A549 (cell line): ENCODE measurements at regions not wholly inside any gene's neighbourhood (a gene's known extent, or its start where the extent isn't known, plus 50 kb on each side); places are given as distances from the start of the nearest gene placed in this dataset.

ENCODE experiments used
- ATAC-seq, 2 experiments: fragments of 200-7000 bp in 1 of 2; fragments of >200 bp in 1 of 2; cut with Nextera tagmentation in 1 of 2; cut with Tn5 transposase in 1 of 2; 3 replicates each; pipeline versions ENCODE4 v1.8.0 to v1.9.1; 2018 to 2020; ENCODE audit warnings: mild to moderate bottlenecking in 1 of 2, moderate library complexity in 1 of 2
- CTCF ChIA-PET: fragments of 300-600 bp; sonication (Branson Sonifier 250); formaldehyde crosslinking; extraction: SDS; loops from one replicate; lab custom pipeline; 2021; ENCODE audit warnings: antibody characterized with exemption, inconsistent platforms; lab: Yijun Ruan, JAX
- POLR2A ChIA-PET: fragments of 350-600 bp; formaldehyde crosslinking; extraction: SDS; loops from one replicate; lab custom pipeline; 2021; ENCODE audit warnings: antibody characterized with exemption, inconsistent platforms; lab: Yijun Ruan, JAX
- DNase-seq, 2 experiments: peaks; one replicate each; pipeline versions ENCODE4 v3.0.0 to v3.0.0-alpha.2; 2011 to 2016; ENCODE audit warnings: low read depth in 1 of 2, low spot score in 1 of 2
- FAIRE-seq: peaks from 2 replicates; lab custom pipeline; 2011; peaks lifted over from hg19 to GRCh38; lab: Jason Lieb, UNC
- H3K27ac ChIP-seq, 2 experiments: fragments of >200 bp; sonication (Bioruptor Twin); formaldehyde crosslinking; 3 replicates each; pipeline ENCODE4 v1.5.1; 2016 to 2017
- H3K4me1 ChIP-seq: fragments of >200 bp; sonication (Bioruptor Twin); formaldehyde crosslinking; 3 replicates; pipeline ENCODE4 v1.6.1; 2016
- H3K4me2 ChIP-seq: fragments of >200 bp; sonication (Bioruptor Twin); formaldehyde crosslinking; 3 replicates; pipeline ENCODE4 v1.6.1; 2016
- H3K4me3 ChIP-seq: fragments of >200 bp; sonication (Bioruptor Twin); formaldehyde crosslinking; 3 replicates; pipeline ENCODE4 v1.5.1; 2016
- H3K9me3 ChIP-seq: fragments of >200 bp; sonication (Bioruptor Twin); formaldehyde crosslinking; 3 replicates; pipeline ENCODE4 v1.6.1; 2016
- CTCF ChIP-seq: fragments of >200 bp; sonication (Bioruptor Twin); formaldehyde crosslinking; IDR thresholded peaks from 3 replicates; pipeline ENCODE4 v1.5.1; 2016
- EHF ChIP-seq: fragments of 250-450 bp; sonication (Bioruptor Pico); IDR thresholded peaks from 2 replicates; pipeline ENCODE4 v1.5.0; 2020; ENCODE audit warnings: mild to moderate bottlenecking
- EHMT2 ChIP-seq: fragments of 200-600 bp; sonication (generic); IDR thresholded peaks from 2 replicates; pipeline ENCODE4 v1.6.1; 2016; ENCODE audit warnings: antibody characterized with exemption, low read depth, mild to moderate bottlenecking, moderate library complexity
- ELK1 ChIP-seq: fragments of 150-350 bp; IDR thresholded peaks from 2 replicates; pipeline ENCODE4 v1.6.1; 2014; ENCODE audit warnings: low read depth, mild to moderate bottlenecking, low read length
- FOSB ChIP-seq: fragments of 250-450 bp; sonication (Bioruptor Pico); IDR thresholded peaks from 2 replicates; pipeline ENCODE4 v1.5.0; 2020; ENCODE audit warnings: mild to moderate bottlenecking, moderate library complexity
- HES2 ChIP-seq: fragments of >200 bp; sonication (Bioruptor Twin); formaldehyde crosslinking; IDR thresholded peaks from 2 replicates; pipeline ENCODE4 v1.6.1; 2016
- HEYL ChIP-seq: fragments of 250-450 bp; sonication (Bioruptor Pico); IDR thresholded peaks from 2 replicates; pipeline ENCODE4 v1.8.0; 2021; ENCODE audit warnings: mild to moderate bottlenecking, moderate library complexity
- HOXB5 ChIP-seq: fragments of 250-450 bp; sonication (Bioruptor Pico); IDR thresholded peaks from 2 replicates; pipeline ENCODE4 v1.5.0; 2020; ENCODE audit warnings: mild to moderate bottlenecking, moderate library complexity
- JUNB ChIP-seq: fragments of >200 bp; sonication (Bioruptor Twin); formaldehyde crosslinking; IDR thresholded peaks from 2 replicates; pipeline ENCODE4 v1.6.1; 2016
- KDM5A ChIP-seq: fragments of 200-600 bp; sonication (generic); IDR thresholded peaks from 2 replicates; pipeline ENCODE4 v1.6.1; 2016; ENCODE audit warnings: antibody characterized with exemption, mild to moderate bottlenecking
- MAX ChIP-seq: IDR thresholded peaks from 2 replicates; pipeline ENCODE4 v1.6.1; 2012
- NPAS2 ChIP-seq: fragments of 250-450 bp; sonication (Bioruptor Pico); IDR thresholded peaks from 2 replicates; pipeline ENCODE4 v1.8.0; 2022; ENCODE audit warnings: mild to moderate bottlenecking, moderate library complexity, borderline replicate concordance
- PHF8 ChIP-seq: fragments of 200-600 bp; sonication (generic); IDR thresholded peaks from 2 replicates; pipeline ENCODE4 v1.6.1; 2016; ENCODE audit warnings: low read depth, mild to moderate bottlenecking, antibody characterized with exemption, moderate library complexity, borderline replicate concordance
- RARB ChIP-seq: fragments of 250-450 bp; sonication (Bioruptor Pico); IDR thresholded peaks from 2 replicates; pipeline ENCODE4 v1.8.0; 2021; ENCODE audit warnings: mild to moderate bottlenecking, moderate library complexity
- RFX5 ChIP-seq: fragments of 450-650 bp; IDR thresholded peaks from 2 replicates; pipeline ENCODE4 v1.7.1; 2014; ENCODE audit warnings: antibody characterized with exemption, mild to moderate bottlenecking, moderate library complexity
- SMC3 ChIP-seq: fragments of >200 bp; sonication (Bioruptor Twin); formaldehyde crosslinking; IDR thresholded peaks from 3 replicates; pipeline ENCODE4 v1.6.1; 2018; ENCODE audit warnings: inconsistent platforms
- ZNF302 ChIP-seq: fragments of 250-450 bp; sonication (Bioruptor Pico); IDR thresholded peaks from 2 replicates; pipeline ENCODE4 v1.9.0; 2021; ENCODE audit warnings: inconsistent platforms, mild to moderate bottlenecking, moderate library complexity
- WGBS: methylation state at CpG from one replicate; pipeline ENCODE4 v1.1.6; 2017; ENCODE audit errors: missing lambda C conversion rate; 5-methylcytosine and 5-hydroxymethylcytosine counted together

DNA sequence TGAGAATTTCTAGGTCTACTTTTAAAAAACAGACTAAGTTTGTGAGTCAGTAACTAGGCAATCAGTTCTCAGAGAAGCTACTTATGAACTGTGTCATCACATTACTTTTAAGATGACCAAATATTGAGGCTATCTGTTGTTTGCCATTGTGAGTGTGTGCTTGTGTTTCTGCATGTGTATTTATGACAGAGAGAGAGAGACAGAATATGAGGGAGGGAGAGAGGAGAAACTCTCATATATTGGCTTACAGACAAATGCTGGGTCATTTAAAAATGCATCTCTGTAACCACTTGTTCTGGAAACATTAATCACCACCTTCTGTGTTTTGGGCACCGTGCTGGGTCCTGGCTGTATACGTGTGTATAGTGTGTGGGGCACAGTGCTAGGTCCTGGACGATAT is 161.5 kb upstream of the FRMD6 start (continued):
- TF ChIP-seq RARB (no peak), JUNB (no peak), EHMT2 (no peak), MAX (no peak), FOSB (CRISPR knock-in tag) (no peak), HES2 (no peak), HOXB5 (no peak), SMC3 (no peak)

- POLR2A ChIA-PET: no interaction called here
- no peak overlapping the region for H3K4me3 ChIP-seq
These were observed 160.6 kb upstream of the FRMD6 start for GRCh38 chr14:51491036-51491545.

DNA sequence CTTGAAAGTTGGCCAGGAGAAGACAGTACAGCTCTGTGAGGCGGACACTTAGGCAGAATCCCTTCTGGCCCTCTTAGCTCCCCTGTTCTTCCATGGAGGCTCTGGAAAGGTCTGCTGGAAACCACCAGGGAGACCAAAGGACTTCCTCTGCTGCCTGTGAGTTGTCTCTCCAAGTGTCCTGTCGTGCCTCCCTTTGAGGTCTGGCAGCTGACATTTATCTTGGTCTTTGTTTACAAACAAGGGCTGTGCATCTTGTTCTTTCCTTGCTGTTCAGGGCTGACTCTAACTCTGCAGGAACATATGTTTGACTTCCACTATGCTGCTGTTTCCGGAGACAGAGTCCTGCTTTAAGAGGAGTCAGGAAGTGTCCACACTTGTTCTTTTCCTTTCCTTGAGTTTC is 159.9 kb upstream of the FRMD6 start:
- no peak overlapping the region for H3K27ac ChIP-seq
- DNase-seq (no peak), ATAC-seq (no peak), FAIRE-seq (no peak)
- peaks cover 5% of the 10 kb centered on the region; the same call in 2 of the 3 replicates for H3K9me3 ChIP-seq
- 0 out of 3 replicates have a peak, but pooled peaks cover 4% of the 10 kb centered on the region for H3K4me1 ChIP-seq
- no peak overlapping the region for H3K4me3 ChIP-seq
- 70% methylated on average over 3 of the region's 3 CpGs for WGBS
- ChIA-PET POLR2A (no interaction called here), CTCF (interaction anchor here (1.9 to 2.1 kb wide), 2 partner anchors 11 to 37 kb away, joined by 4 to 5 read pairs; no protein-coding TSS in a partner anchor)
- no peak for TF ChIP-seq ZNF302 (CRISPR knock-in tag)
- TF ChIP-seq EHMT2: no peak
- no peak for TF ChIP-seq HEYL
- no peak for TF ChIP-seq ELK1
- TF ChIP-seq NPAS2 (CRISPR knock-in tag): no peak
- no peak overlapping the region for H3K4me2 ChIP-seq

More at GRCh38 chr14:51491036-51491545, 160.6 kb upstream of the FRMD6 start:
- H3K4me2 ChIP-seq: no peak overlapping the region
- CTCF ChIA-PET: interaction anchor here (1.0 to 2.1 kb wide), 3 partner anchors 9 to 37 kb away, joined by 3 to 5 read pairs (median 4); no protein-coding TSS in a partner anchor
- ATAC-seq (no peak), DNase-seq (no peak), FAIRE-seq (no peak)
- TF ChIP-seq PHF8 (no peak), EHF (no peak), KDM5A (no peak), CTCF (no peak), RFX5 (no peak), MAX (no peak), ELK1 (no peak)
- H3K27ac ChIP-seq: no peak overlapping the region
- H3K4me1 ChIP-seq: 0 out of 3 replicates have a peak, but pooled peaks cover 4% of the 10 kb centered on the region
- no peaks in the 10 kb centered on the region for H3K9me3 ChIP-seq
- WGBS: 87% methylated on average over 3 of the region's 3 CpGs
